Chondrocyte (in vitro differentiated cells): ENCODE measurements at regions not wholly inside any gene's neighbourhood (a gene's known extent, or its start where the extent isn't known, plus 50 kb on each side); places are given as distances from the start of the nearest gene placed in this dataset.

Experiments used
- DNase-seq: peaks from one replicate; pipeline ENCODE4 v3.0.0; 2021; ENCODE audit warnings: mixed read lengths, low spot score
- H3K27ac Mint-ChIP-seq: one replicate; pipeline ENCODE4 v1.8.0; 2021; ENCODE audit warnings: mild to moderate bottlenecking, moderate library complexity, mixed read lengths; ENCODE audit not compliant: unreplicated experiment
- H3K27me3 Mint-ChIP-seq: 2 replicates; pipeline ENCODE4 v1.8.0; 2021; ENCODE audit warnings: low read depth, mixed read lengths
- H3K36me3 Mint-ChIP-seq: 2 replicates; pipeline ENCODE4 v1.8.0; 2021; ENCODE audit warnings: low read depth, mixed read lengths
- H3K4me1 Mint-ChIP-seq: 2 replicates; pipeline ENCODE4 v1.8.0; 2021; ENCODE audit warnings: low read depth, mild to moderate bottlenecking, mixed read lengths
- H3K4me3 Mint-ChIP-seq: one replicate; pipeline ENCODE4 v1.8.0; 2021; ENCODE audit warnings: mild to moderate bottlenecking, moderate library complexity, mixed read lengths; ENCODE audit not compliant: unreplicated experiment
- H3K9me3 Mint-ChIP-seq: 2 replicates; pipeline ENCODE4 v1.8.0; 2021; ENCODE audit warnings: low read depth, mixed read lengths
- CTCF ChIP-seq: fragments of 200-600 bp; sonication (generic); IDR thresholded peaks from 2 replicates; pipeline ENCODE4 v1.5.0; 2021; ENCODE audit warnings: antibody characterized with exemption, mild to moderate bottlenecking, moderate library complexity

GRCh38 chr9:84145780-84146179 is 165.2 kb downstream of the RMI1 start:
- H3K27ac Mint-ChIP-seq, result no peak overlapping the region
- no peak overlapping the region for H3K4me3 Mint-ChIP-seq
- no peak for DNase-seq
- H3K27me3 Mint-ChIP-seq, result peaks cover 23% of the 10 kb centered on the region
- H3K36me3 Mint-ChIP-seq, result no peaks in the 10 kb centered on the region
- H3K4me1 Mint-ChIP-seq, result peaks cover 16% of the 10 kb centered on the region
- no peak for TF ChIP-seq CTCF
- H3K9me3 Mint-ChIP-seq, result no peaks in the 10 kb centered on the region

GRCh38 chr9:84146893-84147710 is 166.5 kb downstream of the RMI1 start:
- Mint-ChIP-seq H3K4me1 (peaks cover 14% of the 10 kb centered on the region), H3K27ac (peak overlapping the region; percentile 58), H3K4me3 (no peak overlapping the region), H3K9me3 (no peaks in the 10 kb centered on the region), H3K27me3 (peaks cover 13% of the 10 kb centered on the region), H3K36me3 (no peaks in the 10 kb centered on the region)
- no peak for TF ChIP-seq CTCF
- DNase-seq, result no peak

- Mint-ChIP-seq H3K4me1 (peaks cover 27% of the 10 kb centered on the region), H3K4me3 (no peak overlapping the region), H3K27me3 (no peaks in the 10 kb centered on the region), H3K27ac (no peak overlapping the region), H3K9me3 (no peaks in the 10 kb centered on the region), H3K36me3 (no peaks in the 10 kb centered on the region)
- DNase-seq, result no peak
- TF ChIP-seq CTCF, result no peak
Measured at GRCh38 chr9:84151236-84151635, 170.6 kb downstream of the RMI1 start.

- Mint-ChIP-seq H3K27me3 (no peaks in the 10 kb centered on the region), H3K36me3 (no peaks in the 10 kb centered on the region), H3K9me3 (no peaks in the 10 kb centered on the region), H3K4me1 (peaks cover 23% of the 10 kb centered on the region), H3K27ac (no peak overlapping the region), H3K4me3 (no peak overlapping the region)
- no peak for TF ChIP-seq CTCF
- DNase-seq, result no peak
Measured at GRCh38 chr9:84151640-84152039, 171.0 kb downstream of the RMI1 start.

- no peaks in the 10 kb centered on the region for H3K27me3 Mint-ChIP-seq
- no peak overlapping the region for H3K27ac Mint-ChIP-seq
- DNase-seq, result no peak
- no peaks in the 10 kb centered on the region for H3K9me3 Mint-ChIP-seq
- no peak overlapping the region for H3K4me3 Mint-ChIP-seq
- TF ChIP-seq CTCF, result no peak
- H3K4me1 Mint-ChIP-seq, result peaks cover 17% of the 10 kb centered on the region
- no peaks in the 10 kb centered on the region for H3K36me3 Mint-ChIP-seq
Measured at GRCh38 chr9:84152204-84152603, 171.6 kb downstream of the RMI1 start.
